ENCODE measurements at regions not wholly inside any gene's neighbourhood (a gene's known extent, or its start where the extent isn't known, plus 50 kb on each side); places are given as distances from the start of the nearest gene placed in this dataset.

- no peak for TF ChIP-seq CTCF (IDR thresholded peaks at IDR 0.05)
- TF ChIP-seq ZFX (IDR thresholded peaks at IDR 0.05; ENCODE audit: borderline replicate concordance) = no peak
Observed at GRCh38 chr13:86003029-86003428, 203.8 kb upstream of the SLITRK6 start.
